GOT3 (cell line): ENCODE measurements at regions not wholly inside any gene's neighbourhood (a gene's known extent, or its start where the extent isn't known, plus 50 kb on each side); places are given as distances from the start of the nearest gene placed in this dataset.

Source experiments
- DNase-seq: peaks from one replicate; lab custom pipeline; 2025; ENCODE audit warnings: mixed read lengths; lab: John Stamatoyannopoulos, UW

DNA sequence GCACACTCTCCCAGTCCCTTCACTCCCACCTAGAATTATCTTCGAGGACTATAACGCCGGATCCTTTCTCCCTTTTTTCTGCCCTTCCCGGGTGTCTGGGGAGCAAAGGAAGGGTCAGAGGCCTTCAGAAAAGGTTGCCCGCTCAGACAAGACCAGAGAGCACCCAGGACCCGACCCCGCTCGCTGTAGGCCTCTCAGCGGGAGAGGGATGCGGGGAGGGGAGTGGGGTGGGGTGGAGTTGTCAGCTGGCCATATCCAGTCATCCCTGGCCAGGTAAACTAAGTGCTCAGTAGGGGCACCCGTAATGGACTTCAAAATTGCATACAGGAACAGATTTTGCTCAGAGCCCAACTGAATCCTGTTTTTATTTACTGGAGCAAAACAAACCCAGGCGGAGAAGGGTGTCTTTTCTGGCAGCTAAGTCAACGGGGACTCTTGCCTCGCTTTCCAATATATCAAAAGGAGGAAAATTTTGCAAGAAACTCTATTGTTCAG is 65.0 kb downstream of the NOL4 start:
- DNase-seq = no peak

DNA sequence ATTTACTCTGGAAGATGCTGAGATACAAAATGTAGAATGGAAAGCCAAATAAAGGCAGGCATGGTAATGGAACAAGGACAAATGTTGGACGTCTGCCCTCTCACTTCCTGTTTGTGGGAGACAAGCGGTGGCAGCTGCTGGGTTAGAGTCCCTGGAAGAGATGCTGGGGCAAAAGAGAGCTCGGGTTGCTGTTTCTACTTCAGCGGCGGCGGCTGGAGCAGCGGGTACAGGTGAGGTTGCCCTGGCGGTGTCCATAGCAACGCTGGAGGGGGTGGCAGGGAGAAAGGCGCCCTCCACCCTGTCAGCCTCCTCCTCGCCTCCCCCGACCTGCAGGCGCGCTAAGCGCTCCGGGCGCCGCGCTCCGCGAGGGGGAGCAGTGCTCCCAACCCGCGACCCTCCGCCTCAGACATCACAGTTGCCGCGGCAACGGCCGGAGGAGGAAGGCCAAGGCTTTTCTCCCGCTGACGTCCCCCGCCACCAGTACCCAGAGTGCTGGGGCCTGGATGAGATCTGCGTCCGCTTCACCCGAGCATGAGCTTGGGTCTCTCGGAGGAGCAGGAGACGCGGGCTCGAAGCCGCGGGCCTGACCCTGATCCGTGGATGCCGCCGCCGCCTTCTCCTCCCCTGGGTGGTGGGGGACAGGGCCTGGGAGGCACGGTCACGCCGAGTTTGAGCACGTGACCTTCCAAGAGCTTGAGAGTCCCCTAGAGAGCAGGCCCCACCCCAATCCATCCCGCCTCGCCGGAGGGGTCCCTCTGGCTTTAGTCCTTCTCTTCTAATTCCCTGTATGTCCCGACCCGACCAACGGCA is 65.6 kb downstream of the NOL4 start:
- peak; percentile 0 for DNase-seq

DNA sequence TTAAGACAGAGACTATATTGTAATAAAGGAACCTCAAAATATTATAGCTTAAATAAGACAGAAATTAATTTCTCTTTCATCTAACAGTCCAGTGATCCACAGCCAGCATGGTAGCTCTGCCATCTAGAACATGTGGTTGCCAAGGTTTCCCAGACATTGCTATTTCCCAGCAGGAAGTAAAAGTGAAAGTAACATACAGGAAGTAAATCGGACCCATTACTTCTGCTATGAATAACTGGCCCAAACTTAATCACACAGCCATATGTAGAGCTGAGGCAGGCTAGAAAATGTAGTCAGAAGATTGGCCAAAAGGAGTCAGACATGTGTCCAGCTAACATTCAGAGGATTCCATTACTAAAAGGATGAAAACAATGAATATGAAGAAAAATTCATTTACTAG is 71.0 kb downstream of the NOL4 start:
- DNase-seq = no peak

DNA sequence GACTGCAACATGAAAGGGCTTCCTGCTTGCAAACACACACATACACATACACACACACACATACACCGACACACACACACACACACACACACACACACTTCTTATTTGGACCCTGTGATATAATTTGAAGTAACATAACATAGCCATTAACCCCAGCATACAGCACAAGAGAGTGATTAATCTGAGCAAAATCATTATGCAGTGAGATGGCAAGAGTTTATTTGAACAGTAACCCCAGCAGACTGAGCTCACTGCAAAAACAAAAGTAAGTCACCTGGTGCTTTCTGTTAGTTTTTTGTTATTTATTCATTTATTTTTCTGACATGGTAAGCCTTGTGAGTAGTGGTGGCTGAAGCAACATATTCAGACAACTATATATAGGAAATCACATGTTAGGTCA is 93.7 kb downstream of the NOL4 start:
- DNase-seq = no peak

DNA sequence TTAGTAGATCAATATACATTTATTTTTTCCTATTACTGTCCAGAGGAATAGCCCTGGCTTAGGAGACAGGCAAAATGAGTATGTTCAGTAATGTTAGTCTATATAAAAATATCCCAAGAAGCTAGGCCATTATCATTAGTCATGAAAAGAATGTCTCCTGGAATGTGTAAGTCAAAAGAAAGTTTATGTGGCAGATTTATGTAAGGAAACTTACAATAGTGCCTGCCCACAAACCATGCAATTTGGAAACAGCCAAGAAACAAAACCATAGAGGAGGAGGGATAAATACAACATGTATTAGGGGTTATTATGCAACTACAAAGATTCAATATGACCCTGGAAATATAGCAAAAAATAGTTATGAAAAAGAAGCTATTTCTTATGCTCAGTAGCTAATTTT is 96.3 kb downstream of the NOL4 start:
- DNase-seq = no peak

DNA sequence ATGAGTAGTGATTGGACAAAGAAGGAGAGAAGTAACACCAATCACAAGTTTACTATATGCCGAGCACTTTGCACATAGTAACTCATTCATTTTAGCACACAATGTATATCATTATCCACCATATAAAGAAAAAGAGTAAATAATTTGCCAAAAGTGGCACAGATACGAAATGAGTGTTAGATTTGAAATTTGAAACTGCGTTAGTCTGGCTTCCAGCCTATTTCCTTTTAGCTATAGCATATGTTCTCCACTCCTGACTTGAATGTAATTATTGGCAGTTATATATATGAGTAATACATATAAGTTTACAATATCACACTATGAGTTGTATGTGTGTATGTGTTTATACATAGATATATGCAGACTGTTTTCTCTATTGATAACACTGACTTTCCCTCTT is 98.6 kb downstream of the NOL4 start:
- no peak for DNase-seq

DNA sequence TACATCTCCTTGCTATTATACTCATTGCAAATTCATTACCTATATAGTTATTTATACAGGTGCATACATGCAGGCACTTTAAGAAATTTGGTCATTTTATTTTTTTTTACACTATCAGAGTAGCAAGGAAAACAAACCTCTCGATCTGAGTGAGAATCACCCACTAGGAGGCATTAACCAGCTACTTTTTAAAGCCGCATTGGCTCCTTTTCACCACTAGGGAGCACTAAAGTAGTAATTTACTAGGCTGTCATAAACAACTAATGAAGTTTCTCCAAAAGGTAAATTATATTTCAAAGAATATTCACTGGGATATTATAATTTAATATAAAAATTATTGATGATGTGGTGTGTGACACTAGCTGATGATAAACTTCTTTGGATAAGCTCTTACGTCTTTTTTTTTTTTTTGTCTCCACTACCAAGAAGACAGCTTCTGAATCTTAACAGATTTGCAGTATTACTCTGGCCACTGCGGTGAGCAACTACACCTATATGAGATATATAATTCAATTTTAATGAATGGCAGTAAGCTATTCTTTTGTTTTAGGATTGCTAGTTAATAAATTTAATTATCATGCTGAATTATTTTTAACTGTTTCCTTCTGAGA is 101.9 kb downstream of the NOL4 start:
- no peak for DNase-seq

DNA sequence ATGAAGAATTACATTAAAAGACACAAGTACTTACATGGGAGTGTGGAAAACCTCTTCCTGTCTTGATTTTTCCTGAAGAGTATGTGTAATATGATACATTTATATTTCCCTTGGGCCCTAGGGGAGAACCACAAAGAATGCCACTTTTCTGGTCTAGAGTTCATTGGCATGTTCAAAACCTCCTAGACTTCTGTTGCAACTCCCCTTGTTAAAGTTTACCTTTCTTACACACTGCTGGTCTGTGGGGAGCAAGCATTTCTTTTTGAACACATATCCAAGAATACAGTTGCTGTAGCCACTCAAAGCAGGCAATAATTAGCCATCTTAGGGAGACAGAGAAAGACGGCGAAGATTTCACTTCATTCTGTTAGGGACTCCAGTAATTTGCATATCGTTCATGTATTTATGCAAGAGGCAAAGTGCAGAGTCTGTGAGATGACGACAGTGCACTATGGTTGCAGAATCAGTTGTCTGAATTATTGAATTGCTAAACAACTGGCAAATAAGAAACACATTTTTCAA is 103.5 kb downstream of the NOL4 start:
- no peak for DNase-seq

DNA sequence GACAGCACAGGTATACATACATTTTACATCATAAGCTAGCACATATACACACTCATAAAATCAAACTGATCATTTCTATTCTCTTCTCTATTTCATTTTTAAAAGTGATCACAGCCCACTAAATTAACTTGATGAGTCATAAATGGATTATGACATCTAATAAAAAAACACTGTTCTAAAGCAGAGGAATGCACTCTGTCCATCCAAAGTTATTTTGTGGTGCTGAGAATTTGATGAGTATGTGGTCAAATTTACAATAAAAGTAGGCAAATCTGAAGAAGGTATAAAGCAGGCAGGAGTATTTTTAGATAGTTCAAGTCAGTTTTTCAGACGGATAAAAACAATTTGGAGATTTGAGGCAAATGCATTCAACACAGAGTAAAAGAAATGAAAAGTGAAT is 104.4 kb downstream of the NOL4 start:
- DNase-seq = no peak

DNA sequence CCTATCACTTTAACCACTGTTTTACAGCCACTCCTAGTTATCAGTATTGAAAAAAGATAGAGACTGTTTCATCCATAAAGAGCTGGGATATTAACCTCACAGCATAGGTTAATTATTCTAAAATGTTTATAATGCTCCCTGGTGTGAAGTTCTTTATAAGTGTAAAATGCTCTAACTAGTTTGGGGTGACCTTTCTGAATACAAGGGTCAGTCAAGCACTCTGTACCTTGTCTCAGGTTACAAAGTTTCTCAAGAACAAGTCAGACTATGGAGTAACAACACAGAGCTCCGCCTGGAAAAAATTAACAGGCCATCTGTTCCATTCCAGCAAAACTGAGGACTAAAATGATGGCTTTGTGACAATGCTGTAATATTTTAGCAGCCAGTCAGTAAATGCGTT is 107.4 kb downstream of the NOL4 start:
- no peak for DNase-seq

DNA sequence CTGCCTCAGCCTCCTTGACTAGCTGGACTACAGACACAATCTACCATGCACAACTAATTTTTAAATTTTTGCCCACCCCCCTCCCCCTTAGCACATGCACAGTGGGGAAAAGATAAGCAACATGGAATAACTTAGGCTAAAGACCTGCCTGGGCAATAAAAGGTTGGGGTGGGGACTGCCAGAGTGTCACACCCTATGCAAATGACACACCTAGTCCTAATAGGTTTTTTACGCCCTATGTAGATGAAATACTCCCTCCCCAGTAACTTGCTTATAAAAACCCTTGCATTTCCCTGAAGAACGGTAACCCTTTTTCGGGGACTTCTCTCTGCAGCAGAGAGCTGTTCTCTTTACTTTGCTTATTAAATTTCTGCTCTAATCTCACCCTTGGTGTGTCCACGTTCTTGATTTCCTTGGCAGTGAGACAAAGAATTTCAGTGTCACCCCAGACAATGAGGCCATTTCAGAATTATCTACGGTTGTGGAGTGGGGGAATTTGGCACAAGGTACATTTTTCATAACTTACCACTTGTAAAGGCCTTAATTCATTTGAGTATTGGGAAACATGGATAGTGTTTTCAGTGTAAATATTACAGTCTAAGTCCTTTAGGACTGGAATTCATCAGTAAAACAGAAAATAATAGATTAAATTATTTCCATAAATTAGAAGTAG is 109.2 kb downstream of the NOL4 start:
- DNase-seq = no peak

DNA sequence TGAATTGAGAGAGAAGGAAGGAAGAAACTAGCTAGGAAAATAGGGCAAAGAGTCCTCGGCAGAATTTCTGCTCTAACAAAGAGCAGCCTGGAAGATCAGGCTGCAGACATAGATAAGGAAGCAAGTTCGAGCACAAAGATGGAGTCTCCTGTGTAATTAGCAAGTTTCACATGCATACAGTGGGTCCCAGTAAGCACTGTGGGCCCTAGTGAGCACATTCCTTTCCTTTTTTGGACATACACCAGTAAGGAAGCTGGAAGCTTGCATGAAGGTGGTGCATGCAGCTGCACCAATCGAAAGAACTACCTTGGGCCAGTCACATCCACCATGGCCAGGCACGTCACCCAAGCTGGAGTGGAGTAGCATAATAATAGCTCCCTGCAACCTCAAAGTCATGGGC is 109.7 kb downstream of the NOL4 start:
- DNase-seq = no peak

DNA sequence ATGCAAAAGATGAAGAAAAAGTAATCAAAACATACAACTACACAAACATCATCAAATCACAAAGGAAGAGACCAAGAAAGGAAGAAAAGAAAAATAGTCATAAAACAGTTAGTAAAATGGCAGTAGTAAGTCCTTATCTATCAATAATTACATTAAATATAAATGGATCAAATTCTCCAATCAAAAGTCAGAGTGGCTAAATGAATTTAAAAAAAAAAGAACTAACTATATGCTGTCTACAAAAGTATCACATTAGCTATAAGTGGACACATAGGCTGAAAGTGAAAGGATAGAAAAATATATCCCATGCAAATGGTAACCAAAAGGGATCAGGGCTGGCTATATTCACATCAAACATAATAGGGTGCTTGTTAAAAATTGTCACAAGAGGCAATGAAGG is 116.5 kb downstream of the NOL4 start:
- DNase-seq = no peak

DNA sequence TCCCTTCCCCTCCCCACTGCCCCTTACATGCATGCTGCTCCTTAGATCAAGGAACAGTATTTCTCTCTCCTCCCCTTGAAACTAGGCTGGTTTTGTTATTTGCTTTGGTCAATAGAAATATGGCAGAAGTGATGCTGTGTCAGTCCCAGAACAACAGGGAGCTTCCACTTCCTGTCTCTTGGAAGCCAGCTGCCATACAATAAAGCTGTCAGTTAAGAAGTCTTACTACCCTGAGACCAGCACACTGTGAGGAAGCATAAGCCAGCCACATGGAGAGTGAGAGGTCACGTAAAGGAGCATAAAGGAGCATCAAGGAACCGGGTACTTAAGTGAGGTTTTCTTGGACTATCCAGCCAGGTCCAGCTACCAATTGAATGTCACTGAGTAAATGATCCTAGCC is 126.6 kb downstream of the NOL4 start:
- DNase-seq = no peak

DNA sequence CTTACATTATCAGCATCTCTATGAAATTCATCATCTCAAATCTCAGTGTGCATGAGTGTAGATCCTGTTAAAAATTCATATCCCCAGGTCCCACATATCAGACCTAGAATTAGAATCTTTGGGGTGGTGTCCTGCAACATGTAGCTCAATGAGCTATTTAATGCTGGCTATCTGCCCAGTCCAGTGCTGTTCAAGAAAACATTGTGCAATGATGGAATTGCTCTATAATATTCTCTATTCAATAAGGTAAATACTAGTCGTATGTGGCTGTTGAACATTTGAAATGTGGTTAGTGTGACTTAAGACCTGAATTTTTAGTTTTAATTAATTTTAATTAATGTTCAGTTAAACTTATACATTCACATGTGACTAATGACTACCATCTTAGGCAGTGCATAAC is 127.4 kb downstream of the NOL4 start:
- DNase-seq = no peak

DNA sequence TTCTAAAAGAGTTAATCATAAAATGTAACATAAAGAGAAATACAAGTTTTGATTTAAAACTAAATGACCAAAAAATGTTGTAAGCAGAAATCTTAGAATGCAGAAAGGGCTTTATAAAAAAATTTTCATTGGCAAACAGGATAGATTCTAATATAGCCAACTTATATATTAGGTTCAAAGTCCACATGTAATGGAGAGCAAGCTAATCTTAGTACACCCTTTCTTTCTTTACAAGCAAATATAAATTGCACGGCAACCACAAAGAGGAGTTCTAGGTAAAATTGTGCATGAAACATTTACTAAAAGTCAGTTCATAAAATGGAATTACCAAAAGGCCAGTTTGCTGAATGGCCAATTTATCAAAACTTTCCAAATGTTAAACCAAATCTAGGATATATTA is 130.6 kb downstream of the NOL4 start:
- no peak for DNase-seq

DNA sequence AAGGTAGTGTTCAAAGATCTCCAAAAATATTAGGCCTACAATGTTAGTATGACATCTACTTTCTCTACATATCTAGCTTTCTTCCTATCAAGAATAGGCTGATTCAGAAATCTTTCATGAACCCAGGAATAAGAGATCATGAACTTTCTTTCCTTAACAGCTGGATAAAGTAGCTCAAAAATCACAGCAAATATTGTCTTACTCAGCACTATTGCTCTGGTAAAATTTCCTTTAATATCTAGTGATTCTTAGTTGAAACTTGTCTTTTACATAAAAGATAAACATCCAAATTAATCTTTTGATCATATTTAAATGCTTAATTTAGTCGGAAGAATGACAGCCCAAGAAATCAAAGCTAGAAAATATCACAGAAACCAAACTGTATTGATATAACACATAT is 131.9 kb downstream of the NOL4 start:
- DNase-seq = no peak

DNA sequence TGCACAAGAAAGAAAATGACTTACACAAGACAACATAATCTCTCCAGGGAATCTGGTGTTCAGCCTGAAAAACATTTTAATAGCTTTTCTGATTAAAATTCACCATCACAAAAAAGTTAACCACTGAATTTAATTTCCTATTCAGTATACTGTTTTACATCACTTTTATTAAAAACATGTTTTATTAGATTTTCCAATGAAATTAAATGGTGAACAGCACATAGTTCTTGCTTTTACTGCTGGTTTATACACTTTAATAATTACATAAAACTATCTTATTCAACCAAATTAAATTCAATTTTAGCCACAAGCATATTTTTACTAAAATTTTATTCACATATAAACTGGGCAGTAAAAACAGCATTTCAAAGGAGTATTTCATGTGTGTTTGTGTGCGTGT is 138.3 kb downstream of the NOL4 start:
- no peak for DNase-seq

DNA sequence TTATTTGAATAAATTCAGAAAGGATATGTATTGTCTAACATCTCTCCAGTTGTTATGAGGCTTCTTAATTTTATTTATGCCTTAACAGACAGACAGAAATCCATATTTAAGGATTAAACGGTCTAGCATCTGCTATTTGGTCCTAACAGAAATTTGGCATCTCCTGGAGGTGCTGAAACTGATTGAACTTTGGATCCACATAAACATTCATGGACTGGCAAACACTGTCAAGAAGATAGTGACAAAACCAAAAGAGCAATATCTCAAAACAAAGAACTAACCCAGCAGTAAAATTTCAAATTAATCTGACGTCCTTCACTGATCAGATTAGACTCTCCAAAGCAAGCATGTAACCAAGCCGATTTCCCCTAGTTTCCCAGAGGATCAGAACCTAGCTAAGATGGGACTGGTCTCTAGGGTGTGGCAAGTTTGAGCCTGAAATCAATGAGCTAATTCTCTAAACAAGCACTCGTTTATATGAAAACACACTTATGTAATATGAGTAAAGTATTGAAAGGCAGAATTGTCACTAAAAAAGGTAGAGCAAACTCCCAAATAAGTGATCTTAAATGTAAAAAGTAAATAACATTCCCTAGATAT is 139.5 kb downstream of the NOL4 start:
- no peak for DNase-seq

DNA sequence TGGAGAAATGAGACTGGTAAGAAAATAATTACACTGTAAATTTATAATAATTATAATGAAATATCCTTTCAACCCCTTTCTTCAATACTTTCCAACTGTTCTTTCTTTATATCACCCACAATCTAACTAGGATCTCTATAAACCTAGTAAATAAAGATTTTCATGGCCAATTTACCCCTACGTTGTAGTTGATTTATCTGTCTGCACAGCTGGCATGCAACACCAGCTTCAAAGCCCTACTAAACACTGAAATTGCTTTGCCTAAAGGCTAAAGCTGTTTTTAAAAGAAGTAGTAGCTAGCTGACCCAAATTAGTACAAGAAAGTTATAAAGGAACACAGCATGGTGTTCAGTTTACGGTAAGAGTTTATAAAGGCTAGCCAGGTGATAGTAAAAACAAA is 140.1 kb downstream of the NOL4 start:
- DNase-seq = no peak

DNA sequence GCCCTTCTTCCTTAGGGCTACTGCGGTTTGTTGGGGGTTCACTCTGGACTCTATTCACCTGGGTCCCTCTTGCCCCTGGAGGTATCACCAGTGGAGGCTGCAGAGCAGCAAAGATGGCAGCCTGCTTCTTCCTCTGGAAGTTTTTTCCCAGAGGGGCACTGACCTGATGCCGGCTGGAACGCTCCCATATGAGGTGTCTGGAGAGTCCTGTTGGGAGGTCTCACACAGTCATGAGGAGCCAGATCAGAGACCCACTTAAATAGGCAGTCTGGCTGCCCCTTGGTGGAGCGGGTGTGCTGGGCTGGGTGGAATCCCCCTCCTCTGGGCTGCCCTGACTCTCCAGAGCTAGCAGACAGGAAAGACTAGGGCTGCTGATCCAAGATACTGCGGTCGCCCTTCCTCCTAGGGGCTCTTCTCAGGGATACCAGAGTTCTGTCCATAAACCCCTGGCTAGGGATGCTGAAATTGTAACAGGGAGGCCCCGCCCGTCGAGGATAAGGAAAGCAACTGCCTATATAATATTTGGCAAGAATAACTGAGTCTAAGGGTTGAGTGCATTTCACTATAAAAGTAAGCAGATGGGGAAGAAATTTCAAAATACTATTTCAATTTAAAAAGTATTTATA is 140.7 kb downstream of the NOL4 start:
- DNase-seq = no peak

DNA sequence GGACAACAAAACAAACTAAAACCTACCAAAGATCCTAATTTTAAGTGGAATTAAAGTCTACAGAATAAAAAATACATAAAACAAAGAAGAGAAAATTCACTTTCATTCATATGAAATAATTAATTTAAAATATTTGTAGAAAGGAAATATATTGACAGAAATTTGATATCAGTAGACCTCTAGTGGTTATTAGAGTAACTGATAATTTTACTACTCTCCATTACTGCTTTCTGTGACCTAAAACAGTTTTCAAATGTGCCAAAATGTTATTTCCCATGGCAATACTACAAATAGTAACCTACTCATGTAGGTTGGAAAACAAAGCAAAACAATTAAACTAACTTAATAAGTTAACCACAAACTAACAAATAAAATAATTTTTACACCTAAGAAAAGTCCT is 147.1 kb downstream of the NOL4 start:
- DNase-seq = no peak
